H1 (cell line): ENCODE measurements at regions not wholly inside any gene's neighbourhood (a gene's known extent, or its start where the extent isn't known, plus 50 kb on each side); places are given as distances from the start of the nearest gene placed in this dataset.

Experiments used
- CTCF ChIA-PET: fragments of 300-600 bp; sonication (Branson Sonifier 250); formaldehyde crosslinking; loops from one replicate; lab custom pipeline; 2021; ENCODE audit not compliant: partially characterized antibody; lab: Charles Lee
- POLR2A ChIA-PET: fragments of 300-600 bp; sonication (Branson Sonifier 250); formaldehyde crosslinking; loops from one replicate; lab custom pipeline; 2021; ENCODE audit warnings: inconsistent platforms; ENCODE audit not compliant: partially characterized antibody; lab: Charles Lee
- DNase-seq, 2 experiments: peaks; one replicate each; pipeline versions ENCODE4 v3.0.0 to v3.0.0-alpha.2; 2010 to 2022; ENCODE audit warnings: low spot score in 2 of 2, low read depth in 1 of 2, mixed read lengths in 1 of 2
- FAIRE-seq: peaks from 2 replicates; lab custom pipeline; 2011; peaks lifted over from hg19 to GRCh38; lab: Jason Lieb, UNC
- H2AFZ ChIP-seq: 2 replicates; pipeline ENCODE4 v1.8.1; 2012; ENCODE audit warnings: low read length, inconsistent platforms
- H2AK5ac ChIP-seq: 2 replicates; pipeline ENCODE4 v1.6.1; 2013; ENCODE audit warnings: low read depth, low read length
- H2BK120ac ChIP-seq: replicated peaks from 2 replicates; pipeline ENCODE3; 2013; ENCODE audit warnings: low read depth, low read length, inconsistent platforms
- H2BK12ac ChIP-seq: 2 replicates; pipeline ENCODE4 v1.6.1; 2013; ENCODE audit warnings: low read depth, low read length
- H2BK15ac ChIP-seq: 2 replicates; pipeline ENCODE4 v1.6.1; 2013; ENCODE audit warnings: low read length
- H2BK20ac ChIP-seq: 2 replicates; pipeline ENCODE4 v1.6.1; 2013; ENCODE audit warnings: low read length
- H2BK5ac ChIP-seq: 2 replicates; pipeline ENCODE4 v1.6.1; 2013; ENCODE audit warnings: low read depth, low read length
- H3K14ac ChIP-seq: 2 replicates; pipeline ENCODE4 v1.6.1; 2013; ENCODE audit warnings: inconsistent platforms; ENCODE audit not compliant: insufficient read length
- H3K18ac ChIP-seq: 2 replicates; pipeline ENCODE4 v1.6.1; 2013; ENCODE audit warnings: low read length; ENCODE audit errors: extremely low read depth
- H3K23ac ChIP-seq: 2 replicates; pipeline ENCODE4 v1.6.1; 2013; ENCODE audit warnings: inconsistent platforms; ENCODE audit not compliant: insufficient read length
- H3K23me2 ChIP-seq: 2 replicates; pipeline ENCODE4 v1.6.1; 2013; ENCODE audit warnings: low read depth, low read length
- H3K27ac ChIP-seq: 2 replicates; pipeline ENCODE4 v1.6.1; 2011; ENCODE audit warnings: low read depth, low read length, inconsistent platforms
- H3K27me3 ChIP-seq, 4 experiments: replicated peaks in 1 of 4; 1 replicate in 1 of 4; 2 replicates in 3 of 4; pipeline versions ENCODE4 v1.6.1 to v1.8.1; 2011 to 2013; ENCODE audit warnings: low read length in 3 of 4, mild to moderate bottlenecking in 3 of 4, inconsistent platforms in 2 of 4, mixed read lengths in 2 of 4, moderate library complexity in 1 of 4; ENCODE audit not compliant: control insufficient read depth in 3 of 4, insufficient read depth in 3 of 4; ENCODE audit errors: extremely low read depth in 1 of 4
- H3K36me3 ChIP-seq, 4 experiments: 2 replicates each; pipeline versions ENCODE4 v1.6.1 to v1.8.1; 2011 to 2013; ENCODE audit warnings: mild to moderate bottlenecking in 4 of 4, low read length in 3 of 4, moderate library complexity in 2 of 4, control low read depth in 1 of 4, inconsistent platforms in 1 of 4; ENCODE audit not compliant: insufficient read depth in 4 of 4, control insufficient read depth in 2 of 4
- H3K4ac ChIP-seq: replicated peaks from 2 replicates; pipeline ENCODE3; 2013; ENCODE audit warnings: low read length, low read depth, mixed read lengths, inconsistent platforms; ENCODE audit not compliant: insufficient read length
- H3K4me1 ChIP-seq, 4 experiments: replicated peaks in 1 of 4; 1 replicate in 1 of 4; 2 replicates in 3 of 4; pipeline versions ENCODE4 v1.6.1 to v1.8.1; 2011 to 2013; ENCODE audit warnings: low read length in 3 of 4, inconsistent platforms in 2 of 4, mixed read lengths in 1 of 4; ENCODE audit not compliant: insufficient read depth in 4 of 4, control insufficient read depth in 3 of 4
- H3K4me2 ChIP-seq, 2 experiments: 2 replicates each; pipeline versions ENCODE4 v1.6.1 to v1.8.1; 2011 to 2013; ENCODE audit warnings: low read depth in 2 of 2, low read length in 2 of 2, control low read depth in 1 of 2, inconsistent platforms in 1 of 2, mild to moderate bottlenecking in 1 of 2; ENCODE audit not compliant: insufficient read depth in 1 of 2
- H3K4me3 ChIP-seq, 4 experiments: fragments of 200-600, 300-600 bp in 1 of 4; sonication (generic), shearing (Covaris generic), sonication (Bioruptor Twin) in 1 of 4; 2 replicates each; pipeline versions ENCODE4 v1.5.1 to v1.8.1; 2011 to 2016; ENCODE audit warnings: low read length in 4 of 4, low read depth in 3 of 4, control low read depth in 2 of 4, inconsistent platforms in 2 of 4, mild to moderate bottlenecking in 2 of 4, mixed read lengths in 1 of 4, moderate library complexity in 1 of 4; ENCODE audit not compliant: insufficient read depth in 2 of 4; ENCODE audit errors: extremely low read depth in 1 of 4
- H3K56ac ChIP-seq: replicated peaks from 2 replicates; pipeline ENCODE3; 2013; ENCODE audit warnings: low read depth, mild to moderate bottlenecking, mixed read lengths, low read length, inconsistent platforms; ENCODE audit not compliant: insufficient read length
- H3K79me1 ChIP-seq: 2 replicates; pipeline ENCODE4 v1.6.1; 2013; ENCODE audit warnings: low read depth, low read length, control low read depth
- H3K79me2 ChIP-seq, 2 experiments: 2 replicates each; pipeline versions ENCODE4 v1.6.1 to v1.8.1; 2012 to 2013; ENCODE audit warnings: low read length in 2 of 2, mild to moderate bottlenecking in 2 of 2, inconsistent platforms in 1 of 2; ENCODE audit not compliant: insufficient read depth in 2 of 2, control insufficient read depth in 1 of 2
- H3K9ac ChIP-seq, 4 experiments: replicated peaks in 1 of 4; 1 replicate in 1 of 4; 2 replicates in 3 of 4; pipeline versions ENCODE4 v1.6.1 to v1.8.1; 2011 to 2013; ENCODE audit warnings: low read depth in 3 of 4, low read length in 3 of 4, control low read depth in 2 of 4, mild to moderate bottlenecking in 2 of 4, moderate library complexity in 2 of 4, inconsistent platforms in 1 of 4; ENCODE audit errors: extremely low read depth in 1 of 4
- H3K9me3 ChIP-seq, 2 experiments: 2 replicates each; pipeline versions ENCODE4 v1.6.1 to v1.8.1; 2012 to 2013; ENCODE audit warnings: mild to moderate bottlenecking in 2 of 2, moderate library complexity in 2 of 2, control low read depth in 1 of 2, inconsistent platforms in 1 of 2, low read depth in 1 of 2, low read length in 1 of 2, mixed read lengths in 1 of 2; ENCODE audit not compliant: insufficient read depth in 2 of 2
- H4K20me1 ChIP-seq, 2 experiments: replicated peaks in 1 of 2; 2 replicates each; pipeline versions ENCODE3 to v1.8.1; 2011 to 2013; ENCODE audit warnings: inconsistent platforms in 2 of 2, low read length in 2 of 2, mild to moderate bottlenecking in 1 of 2; ENCODE audit not compliant: insufficient read depth in 2 of 2, control insufficient read depth in 1 of 2
- H4K5ac ChIP-seq: 2 replicates; pipeline ENCODE4 v1.6.1; 2013; ENCODE audit warnings: low read length, low read depth, mixed read lengths, inconsistent platforms; ENCODE audit not compliant: insufficient read length
- H4K8ac ChIP-seq: 2 replicates; pipeline ENCODE4 v1.8.0; 2013; ENCODE audit warnings: mild to moderate bottlenecking, moderate library complexity, low read length, inconsistent platforms; ENCODE audit not compliant: insufficient read depth; ENCODE audit errors: extremely low read depth
- H4K91ac ChIP-seq: replicated peaks from 2 replicates; pipeline ENCODE3; 2013; ENCODE audit warnings: low read length, mixed read lengths, inconsistent platforms; ENCODE audit not compliant: insufficient read length
- BACH1 ChIP-seq: IDR thresholded peaks from 2 replicates; pipeline ENCODE4 v1.6.1; 2012; ENCODE audit warnings: low read length, improper control_type of control experiment
- CBX5 ChIP-seq: fragments of 300-800, 300-1000 bp; sonication (generic); IDR thresholded peaks from 2 replicates; pipeline ENCODE4 v1.7.1; 2016; ENCODE audit warnings: antibody characterized with exemption, low read length, low read depth
- CHD1 ChIP-seq: IDR thresholded peaks from 2 replicates; pipeline ENCODE4 v1.6.1; 2012; ENCODE audit warnings: low read depth, low read length, improper control_type of control experiment
- E2F6 ChIP-seq: IDR thresholded peaks from 2 replicates; pipeline ENCODE4 v1.6.1; 2012; ENCODE audit warnings: inconsistent platforms
- GTF2F1 ChIP-seq: IDR thresholded peaks from 2 replicates; pipeline ENCODE4 v1.6.1; 2012; ENCODE audit warnings: low read depth, low read length, improper control_type of control experiment, borderline replicate concordance
- HDAC2 ChIP-seq, 2 experiments: fragments of 300-600 bp in 1 of 2; sonication (generic) in 1 of 2; IDR thresholded peaks; 2 replicates each; pipeline ENCODE4 v1.6.1; 2011 to 2012; ENCODE audit warnings: low read depth in 2 of 2, low read length in 2 of 2, mild to moderate bottlenecking in 2 of 2, moderate library complexity in 2 of 2, borderline replicate concordance in 1 of 2, inconsistent platforms in 1 of 2
- KDM4A ChIP-seq: IDR thresholded peaks from one replicate; pipeline ENCODE4 v1.7.1; 2012; ENCODE audit warnings: low read depth, mild to moderate bottlenecking, moderate library complexity, low read length, inconsistent platforms; ENCODE audit not compliant: severe bottlenecking
- MAFK ChIP-seq: IDR thresholded peaks from 2 replicates; pipeline ENCODE4 v1.6.1; 2012; ENCODE audit warnings: low read depth, mild to moderate bottlenecking, improper control_type of control experiment, low read length
- PHF8 ChIP-seq: fragments of 200-600 bp; sonication (generic); conservative IDR thresholded peaks from 2 replicates; pipeline ENCODE4 v1.7.1; 2012; ENCODE audit warnings: low read depth, mild to moderate bottlenecking, inconsistent platforms, low read length, moderate library complexity
- POLR2AphosphoS5 ChIP-seq: IDR thresholded peaks from 2 replicates; pipeline ENCODE4 v1.6.1; 2011; ENCODE audit warnings: low read depth, low read length
- SAP30 ChIP-seq: fragments of 300-600 bp; sonication (generic); IDR thresholded peaks from 2 replicates; pipeline ENCODE4 v1.7.1; 2012; ENCODE audit warnings: low read length, moderate library complexity, mild to moderate bottlenecking, inconsistent platforms; ENCODE audit not compliant: insufficient read depth, insufficient replicate concordance
- SP1 ChIP-seq: IDR thresholded peaks from 2 replicates; pipeline ENCODE4 v1.6.1; 2011; ENCODE audit warnings: low read depth, low read length
- SP2 ChIP-seq: IDR thresholded peaks from 2 replicates; pipeline ENCODE4 v1.6.1; 2012; ENCODE audit warnings: mild to moderate bottlenecking, low read length, inconsistent platforms
- TAF7 ChIP-seq: optimal IDR thresholded peaks from 2 replicates; pipeline ENCODE3; 2011; ENCODE audit warnings: low read depth, mild to moderate bottlenecking, inconsistent platforms, low read length, moderate library complexity, borderline replicate concordance
- YY1 ChIP-seq: IDR thresholded peaks from 2 replicates; pipeline ENCODE4 v1.6.1; 2011; ENCODE audit warnings: low read depth, mild to moderate bottlenecking, low read length

- H2BK120ac ChIP-seq = no peak overlapping the region
- H3K14ac ChIP-seq = no peak overlapping the region
- no peaks in the 10 kb centered on the region for H3K79me2 ChIP-seq
- no peak overlapping the region for H4K91ac ChIP-seq
- H3K4me2 ChIP-seq = no peak overlapping the region
- no peaks in the 10 kb centered on the region for H3K23me2 ChIP-seq
- no peak overlapping the region for H2BK15ac ChIP-seq
- H3K4me3 ChIP-seq = no peak overlapping the region
- H3K36me3 ChIP-seq = no peaks in the 10 kb centered on the region
- no peak overlapping the region for H3K4ac ChIP-seq
- POLR2A ChIA-PET = no interaction called here
- no peak overlapping the region for H2BK5ac ChIP-seq
- H3K9ac ChIP-seq = no peak overlapping the region
- peaks cover 0 to 5% of the 10 kb centered on the region in 2 experiments; a peak in 1 of 4 replicates for H3K9me3 ChIP-seq
- no peak overlapping the region for H2BK20ac ChIP-seq
- H2AFZ ChIP-seq = no peak overlapping the region
- no peaks in the 10 kb centered on the region for H3K27me3 ChIP-seq
- no peak overlapping the region for H3K56ac ChIP-seq
- H2BK12ac ChIP-seq = no peak overlapping the region
- no peak overlapping the region for H3K27ac ChIP-seq
- no peak overlapping the region for H3K23ac ChIP-seq
- H4K8ac ChIP-seq = no peak overlapping the region
- H3K18ac ChIP-seq = no peak overlapping the region
- H3K79me1 ChIP-seq = no peaks in the 10 kb centered on the region
- H4K20me1 ChIP-seq = no peaks in the 10 kb centered on the region
- DNase-seq (no peak), FAIRE-seq (no peak)
- no peaks in the 10 kb centered on the region for H3K4me1 ChIP-seq
- no peak overlapping the region for H2AK5ac ChIP-seq
- H4K5ac ChIP-seq = no peak overlapping the region
- CTCF ChIA-PET = interaction anchor here (1.0 kb wide), 1 partner anchor 20 kb away, joined by 6 read pairs; no protein-coding TSS in a partner anchor
- TF ChIP-seq TAF7 (no peak), HDAC2 (IDR thresholded peaks at IDR 0.05; ENCODE audit: borderline replicate concordance in 1 of 2, low read depth in 2 of 2, low read length in 2 of 2) (no peak), SP2 (no peak), MAFK (no peak), CHD1 (no peak), CBX5 (no peak), SP1 (no peak), POLR2AphosphoS5 (no peak), GTF2F1 (no peak), SAP30 (no peak), YY1 (no peak), PHF8 (no peak), BACH1 (no peak), KDM4A (no peak), E2F6 (no peak)
Observed at GRCh38 chr16:62969711-62970318, 933.6 kb upstream of the CDH8 start.
